SKM-1 (cell line): ENCODE measurements at regions not wholly inside any gene's neighbourhood (a gene's known extent, or its start where the extent isn't known, plus 50 kb on each side); places are given as distances from the start of the nearest gene placed in this dataset.

ENCODE experiments used
- DNase-seq: peaks from one replicate; lab custom pipeline; 2025; ENCODE audit not compliant: unreplicated experiment; lab: John Stamatoyannopoulos, UW

GRCh38 chr16:74232806-74233465, 63.7 kb upstream of the PSMD7 start:
- no peak for DNase-seq

- DNase-seq = no peak
Measured at GRCh38 chr16:74230126-74230525, 66.5 kb upstream of the PSMD7 start.

- DNase-seq = no peak
Measured at GRCh38 chr16:74226338-74226954, 70.2 kb upstream of the PSMD7 start.

GRCh38 chr16:74224828-74225612, 71.6 kb upstream of the PSMD7 start:
- no peak for DNase-seq

- no peak for DNase-seq
Measured at GRCh38 chr16:74221828-74222227, 74.8 kb upstream of the PSMD7 start.

GRCh38 chr16:74219706-74220105, 76.9 kb upstream of the PSMD7 start:
- DNase-seq = no peak

GRCh38 chr16:74218871-74219270, 77.7 kb upstream of the PSMD7 start:
- DNase-seq = no peak

GRCh38 chr16:74216319-74216718, 80.3 kb upstream of the PSMD7 start:
- DNase-seq = no peak

- no peak for DNase-seq
Measured at GRCh38 chr16:74215249-74215648, 81.4 kb upstream of the PSMD7 start.

GRCh38 chr16:74213372-74213771, 83.2 kb upstream of the PSMD7 start:
- DNase-seq = no peak

GRCh38 chr16:74210245-74210644, 86.4 kb upstream of the PSMD7 start:
- DNase-seq = no peak

GRCh38 chr16:74202009-74202408, 94.6 kb upstream of the PSMD7 start:
- no peak for DNase-seq

GRCh38 chr16:74201576-74201975, 95.0 kb upstream of the PSMD7 start:
- DNase-seq = no peak

- no peak for DNase-seq
Measured at GRCh38 chr16:74200921-74201320, 95.7 kb upstream of the PSMD7 start.

- DNase-seq = no peak
Measured at GRCh38 chr16:74199842-74200124, 96.8 kb upstream of the PSMD7 start.

GRCh38 chr16:74199066-74199841, 97.4 kb upstream of the PSMD7 start:
- no peak for DNase-seq

- DNase-seq = no peak
Measured at GRCh38 chr16:74192281-74192797, 104.3 kb upstream of the PSMD7 start.

- no peak for DNase-seq
Measured at GRCh38 chr16:74190292-74190691, 106.3 kb upstream of the PSMD7 start.

GRCh38 chr16:74188856-74189255, 107.8 kb upstream of the PSMD7 start:
- DNase-seq = no peak

- DNase-seq = no peak
Measured at GRCh38 chr16:74186561-74186971, 110.0 kb upstream of the PSMD7 start.

GRCh38 chr16:74184839-74185238, 111.8 kb upstream of the PSMD7 start:
- no peak for DNase-seq
